MG63 (cell line): ENCODE measurements at regions not wholly inside any gene's neighbourhood (a gene's known extent, or its start where the extent isn't known, plus 50 kb on each side); places are given as distances from the start of the nearest gene placed in this dataset.

Experiments
- DNase-seq: peaks from one replicate; pipeline ENCODE4 v3.0.0-alpha.2; 2020
- H3K27me3 ChIP-seq: fragments of 250-450 bp; sonication (Bioruptor Pico); 2 replicates; pipeline ENCODE4 v1.5.1; 2020; ENCODE audit warnings: mild to moderate bottlenecking, moderate library complexity
- H3K36me3 ChIP-seq: fragments of 250-450 bp; sonication (Bioruptor Pico); 2 replicates; pipeline ENCODE4 v1.5.1; 2020; ENCODE audit warnings: mild to moderate bottlenecking, moderate library complexity
- H3K4me3 ChIP-seq: fragments of 250-450 bp; sonication (Bioruptor Pico); 2 replicates; pipeline ENCODE4 v1.5.1; 2020; ENCODE audit warnings: mild to moderate bottlenecking, moderate library complexity
- H3K9me3 ChIP-seq: fragments of 250-450 bp; sonication (Bioruptor Pico); 2 replicates; pipeline ENCODE4 v1.5.1; 2020; ENCODE audit warnings: mild to moderate bottlenecking, moderate library complexity

GRCh38 chr1:79355090-79355489, 348.6 kb upstream of the ADGRL4 start:
- no peak for DNase-seq
- Histone ChIP-seq H3K36me3 (no peaks in the 10 kb centered on the region), H3K4me3 (no peak overlapping the region), H3K27me3 (no peaks in the 10 kb centered on the region), H3K9me3 (no peaks in the 10 kb centered on the region)

- Histone ChIP-seq H3K36me3 (no peaks in the 10 kb centered on the region), H3K4me3 (no peak overlapping the region), H3K27me3 (no peaks in the 10 kb centered on the region), H3K9me3 (no peaks in the 10 kb centered on the region)
- peak; percentile 16 for DNase-seq
Observed at GRCh38 chr1:79353224-79353623, 346.7 kb upstream of the ADGRL4 start.

GRCh38 chr1:79326875-79327274, 320.3 kb upstream of the ADGRL4 start:
- no peak for DNase-seq

GRCh38 chr1:79325705-79326104, 319.2 kb upstream of the ADGRL4 start:
- DNase-seq, result no peak
- Histone ChIP-seq H3K27me3 (no peaks in the 10 kb centered on the region), H3K4me3 (no peak overlapping the region), H3K36me3 (no peaks in the 10 kb centered on the region), H3K9me3 (peaks cover 4% of the 10 kb centered on the region; the same call in 1 of the 2 replicates)

More at GRCh38 chr1:79326875-79327274, 320.3 kb upstream of the ADGRL4 start:
- no peaks in the 10 kb centered on the region for H3K27me3 ChIP-seq
- no peaks in the 10 kb centered on the region for H3K36me3 ChIP-seq
- no peak overlapping the region for H3K4me3 ChIP-seq
- H3K9me3 ChIP-seq, result peaks cover 4% of the 10 kb centered on the region; the same call in 1 of the 2 replicates

GRCh38 chr1:79325126-79325525, 318.6 kb upstream of the ADGRL4 start:
- no peak for DNase-seq
- no peaks in the 10 kb centered on the region for H3K27me3 ChIP-seq
- H3K4me3 ChIP-seq, result no peak overlapping the region
- H3K9me3 ChIP-seq, result peaks cover 4% of the 10 kb centered on the region; the same call in 1 of the 2 replicates
- no peaks in the 10 kb centered on the region for H3K36me3 ChIP-seq

- Histone ChIP-seq H3K36me3 (no peaks in the 10 kb centered on the region), H3K4me3 (no peak overlapping the region), H3K9me3 (peaks cover 4% of the 10 kb centered on the region; the same call in 1 of the 2 replicates), H3K27me3 (no peaks in the 10 kb centered on the region)
- no peak for DNase-seq
Observed at GRCh38 chr1:79323239-79324025, 316.9 kb upstream of the ADGRL4 start.

GRCh38 chr1:79322511-79323027, 316.0 kb upstream of the ADGRL4 start:
- Histone ChIP-seq H3K9me3 (peaks cover 4% of the 10 kb centered on the region; the same call in 1 of the 2 replicates), H3K36me3 (no peaks in the 10 kb centered on the region), H3K4me3 (no peak overlapping the region), H3K27me3 (no peaks in the 10 kb centered on the region)
- no peak for DNase-seq

- no peak overlapping the region for H3K4me3 ChIP-seq
- H3K27me3 ChIP-seq, result no peaks in the 10 kb centered on the region
- H3K36me3 ChIP-seq, result no peaks in the 10 kb centered on the region
- DNase-seq, result no peak
- no peaks in the 10 kb centered on the region for H3K9me3 ChIP-seq
Observed at GRCh38 chr1:79312438-79312837, 305.9 kb upstream of the ADGRL4 start.

- Histone ChIP-seq H3K27me3 (no peaks in the 10 kb centered on the region), H3K9me3 (no peaks in the 10 kb centered on the region)
- no peak for DNase-seq
Observed at GRCh38 chr1:79310609-79311008, 304.1 kb upstream of the ADGRL4 start.

GRCh38 chr1:79304131-79304530, 297.6 kb upstream of the ADGRL4 start:
- Histone ChIP-seq H3K9me3 (no peaks in the 10 kb centered on the region), H3K4me3 (no peak overlapping the region), H3K27me3 (no peaks in the 10 kb centered on the region), H3K36me3 (no peaks in the 10 kb centered on the region)
- no peak for DNase-seq

More at GRCh38 chr1:79310609-79311008, 304.1 kb upstream of the ADGRL4 start:
- no peaks in the 10 kb centered on the region for H3K36me3 ChIP-seq
- H3K4me3 ChIP-seq, result no peak overlapping the region

GRCh38 chr1:79303040-79303439, 296.5 kb upstream of the ADGRL4 start:
- Histone ChIP-seq H3K9me3 (no peaks in the 10 kb centered on the region), H3K36me3 (no peaks in the 10 kb centered on the region), H3K4me3 (no peak overlapping the region), H3K27me3 (no peaks in the 10 kb centered on the region)
- no peak for DNase-seq

- H3K36me3 ChIP-seq, result no peaks in the 10 kb centered on the region
- no peak overlapping the region for H3K4me3 ChIP-seq
- no peak for DNase-seq
- no peaks in the 10 kb centered on the region for H3K27me3 ChIP-seq
- no peaks in the 10 kb centered on the region for H3K9me3 ChIP-seq
Observed at GRCh38 chr1:79302380-79302930, 295.9 kb upstream of the ADGRL4 start.

GRCh38 chr1:79295967-79296366, 289.4 kb upstream of the ADGRL4 start:
- H3K4me3 ChIP-seq, result no peak overlapping the region
- no peak for DNase-seq
- no peaks in the 10 kb centered on the region for H3K9me3 ChIP-seq
- no peaks in the 10 kb centered on the region for H3K36me3 ChIP-seq
- H3K27me3 ChIP-seq, result no peaks in the 10 kb centered on the region

- Histone ChIP-seq H3K9me3 (no peaks in the 10 kb centered on the region), H3K36me3 (no peaks in the 10 kb centered on the region), H3K4me3 (no peak overlapping the region), H3K27me3 (no peaks in the 10 kb centered on the region)
- DNase-seq, result no peak
Observed at GRCh38 chr1:79293611-79294010, 287.1 kb upstream of the ADGRL4 start.

GRCh38 chr1:79290927-79291474, 284.5 kb upstream of the ADGRL4 start:
- no peak for DNase-seq
- Histone ChIP-seq H3K36me3 (no peaks in the 10 kb centered on the region), H3K27me3 (no peaks in the 10 kb centered on the region), H3K4me3 (no peak overlapping the region), H3K9me3 (no peaks in the 10 kb centered on the region)

GRCh38 chr1:79287982-79288381, 281.5 kb upstream of the ADGRL4 start:
- Histone ChIP-seq H3K27me3 (no peaks in the 10 kb centered on the region), H3K36me3 (no peaks in the 10 kb centered on the region), H3K9me3 (no peaks in the 10 kb centered on the region), H3K4me3 (no peak overlapping the region)
- no peak for DNase-seq

- Histone ChIP-seq H3K4me3 (no peak overlapping the region), H3K36me3 (no peaks in the 10 kb centered on the region), H3K27me3 (no peaks in the 10 kb centered on the region), H3K9me3 (no peaks in the 10 kb centered on the region)
- no peak for DNase-seq
Observed at GRCh38 chr1:79285667-79286066, 279.1 kb upstream of the ADGRL4 start.
